SK-MEL-5 (cell line): ENCODE measurements at regions not wholly inside any gene's neighbourhood (a gene's known extent, or its start where the extent isn't known, plus 50 kb on each side); places are given as distances from the start of the nearest gene placed in this dataset.
"Not testable (repeated sequence)": the region's sequence is repeated elsewhere in the genome, so short reads cannot be mapped to it uniquely, and the experiment has no call there.

Source experiments
- DNase-seq: peaks from one replicate; pipeline ENCODE4 v3.0.0-alpha.2; 2016; ENCODE audit warnings: low read depth, low spot score
- in situ Hi-C: cut with HindIII; loops from 2 replicates; pipeline ENCODE4 v1.10.0; 2016; ENCODE audit warnings: low sequenced_read_pairs, high pct_unique_total_duplicates, low pct_unique_long_range_greater_than_20kb

- in situ Hi-C loops = no loop called here
- no peak for DNase-seq
These were observed 474.5 kb downstream of the TMEM114 start for GRCh38 chr16:8115814-8116213.

DNA sequence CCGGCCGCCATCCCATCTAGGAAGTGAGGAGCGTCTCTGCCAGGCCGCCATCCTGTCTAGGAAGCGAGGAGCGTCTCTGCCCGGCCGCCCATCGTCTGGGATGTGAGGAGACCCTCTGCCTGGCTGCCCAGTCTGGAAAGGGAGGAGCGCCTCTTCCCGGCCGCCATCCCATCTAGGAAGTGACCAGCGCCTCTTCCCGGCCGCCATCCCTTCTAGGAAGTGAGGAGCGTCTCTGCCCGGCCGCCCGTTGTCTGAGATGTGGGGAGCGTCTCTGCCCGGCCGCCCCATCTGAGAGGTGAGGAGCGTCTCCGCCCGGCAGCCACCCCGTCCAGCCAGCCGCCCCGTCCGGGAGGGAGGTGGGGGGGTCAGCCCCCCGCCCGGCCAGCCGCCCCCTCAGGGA is 475.4 kb downstream of the TMEM114 start:
- DNase-seq, in situ Hi-C loops: not testable (repeated sequence)

- in situ Hi-C loops = no loop called here
- DNase-seq = no peak
These were observed 476.5 kb downstream of the TMEM114 start for GRCh38 chr16:8113843-8114242.

GRCh38 chr16:8110572-8111514 is 479.5 kb downstream of the TMEM114 start:
- in situ Hi-C loops = no loop called here
- DNase-seq = no peak

DNA sequence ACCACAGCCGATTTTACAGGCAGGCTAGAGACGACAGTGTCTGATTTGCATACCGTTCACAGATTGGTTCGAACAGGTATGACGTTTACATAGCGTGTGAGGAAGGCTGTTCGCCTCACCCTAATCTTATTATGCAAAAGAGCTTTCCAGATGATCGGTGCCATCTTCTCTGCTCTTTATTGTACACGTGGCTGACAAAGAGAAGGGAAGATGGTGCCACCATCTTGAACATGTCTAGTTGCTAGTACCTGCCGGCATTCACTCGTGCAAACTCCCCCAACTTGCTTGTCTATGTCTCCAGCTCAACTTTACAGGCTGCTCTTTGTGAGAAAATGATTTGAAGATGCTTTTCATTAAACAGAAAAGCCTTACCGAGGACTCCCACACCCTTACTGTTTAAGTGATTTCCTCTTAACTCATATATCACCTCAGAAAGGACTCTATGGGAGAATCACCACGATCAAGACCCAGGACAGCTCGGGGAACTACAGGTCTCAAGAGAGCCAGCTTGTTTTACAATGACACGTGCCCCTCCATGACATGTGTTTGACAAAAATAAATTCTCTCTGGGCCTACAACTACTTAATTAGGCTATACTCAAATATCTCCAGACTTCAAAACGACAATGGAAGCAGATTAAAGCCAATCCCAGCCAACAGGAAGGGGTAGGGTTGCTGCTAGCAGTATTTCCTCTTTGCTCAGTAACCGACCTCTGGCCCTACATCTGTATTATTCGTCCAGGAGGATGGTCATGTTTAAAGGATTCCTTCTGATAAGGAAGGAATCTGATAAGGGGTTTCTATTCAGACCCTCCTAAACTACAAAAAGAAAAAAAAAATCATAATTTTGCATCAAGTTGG is 480.6 kb downstream of the TMEM114 start:
- peak; percentile 83 for DNase-seq

GRCh38 chr16:8108991-8109509 is 481.3 kb downstream of the TMEM114 start:
- in situ Hi-C loops = no loop called here
- DNase-seq = peak; percentile 78

More for the DNA sequence above, 480.6 kb downstream of the TMEM114 start:
- in situ Hi-C loops = no loop called here

- DNase-seq = no peak
- in situ Hi-C loops = no loop called here
These were observed 483.0 kb downstream of the TMEM114 start for GRCh38 chr16:8107296-8107695.

- in situ Hi-C loops = no loop called here
- DNase-seq = no peak
These were observed 486.5 kb downstream of the TMEM114 start for GRCh38 chr16:8103649-8104289.

DNA sequence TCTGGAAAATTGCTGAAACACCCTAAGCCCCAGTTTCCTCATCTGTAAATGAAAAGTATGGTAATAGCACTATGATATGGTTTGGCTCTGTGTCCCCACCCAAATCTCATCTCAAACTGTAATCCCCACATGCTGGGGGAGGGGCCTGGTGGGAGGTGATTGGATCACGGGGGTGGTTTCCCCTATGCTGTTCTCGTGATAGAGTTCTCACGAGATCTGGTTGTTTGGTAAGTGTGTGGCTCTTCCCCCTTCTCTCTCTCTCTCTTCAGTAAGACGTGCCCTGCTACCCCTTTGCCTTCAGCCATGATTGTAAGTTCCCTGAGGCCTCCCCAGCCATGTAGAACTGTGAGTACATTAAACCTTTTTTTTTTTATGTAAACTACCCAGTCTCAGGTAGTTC is 490.7 kb downstream of the TMEM114 start:
- in situ Hi-C loops = no loop called here
- DNase-seq = no peak

GRCh38 chr16:8098947-8099512 is 491.3 kb downstream of the TMEM114 start:
- in situ Hi-C loops = no loop called here
- DNase-seq = no peak

- in situ Hi-C loops = no loop called here
- no peak for DNase-seq
These were observed 494.1 kb downstream of the TMEM114 start for GRCh38 chr16:8096211-8096610.

DNA sequence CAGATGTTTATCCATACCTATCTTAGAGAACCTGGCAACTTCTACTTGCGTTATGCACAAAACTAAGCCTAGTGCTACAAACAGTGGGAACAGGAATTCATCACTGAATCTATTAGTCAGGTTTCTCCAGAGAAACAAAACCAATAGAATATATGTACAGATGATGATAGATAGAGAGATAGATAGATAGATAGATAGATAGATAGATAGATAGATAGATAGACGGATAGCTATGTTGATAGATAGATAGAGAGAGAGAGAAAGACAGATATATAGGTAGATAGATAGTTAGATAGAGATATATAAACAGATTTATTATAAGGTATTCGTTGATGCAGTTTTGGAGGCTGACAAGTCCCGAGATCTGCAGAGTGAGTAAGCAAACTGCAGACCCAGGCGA is 495.6 kb downstream of the TMEM114 start:
- in situ Hi-C loops = no loop called here
- no peak for DNase-seq

GRCh38 chr16:8088820-8089338 is 501.4 kb downstream of the TMEM114 start:
- in situ Hi-C loops = no loop called here
- no peak for DNase-seq

DNA sequence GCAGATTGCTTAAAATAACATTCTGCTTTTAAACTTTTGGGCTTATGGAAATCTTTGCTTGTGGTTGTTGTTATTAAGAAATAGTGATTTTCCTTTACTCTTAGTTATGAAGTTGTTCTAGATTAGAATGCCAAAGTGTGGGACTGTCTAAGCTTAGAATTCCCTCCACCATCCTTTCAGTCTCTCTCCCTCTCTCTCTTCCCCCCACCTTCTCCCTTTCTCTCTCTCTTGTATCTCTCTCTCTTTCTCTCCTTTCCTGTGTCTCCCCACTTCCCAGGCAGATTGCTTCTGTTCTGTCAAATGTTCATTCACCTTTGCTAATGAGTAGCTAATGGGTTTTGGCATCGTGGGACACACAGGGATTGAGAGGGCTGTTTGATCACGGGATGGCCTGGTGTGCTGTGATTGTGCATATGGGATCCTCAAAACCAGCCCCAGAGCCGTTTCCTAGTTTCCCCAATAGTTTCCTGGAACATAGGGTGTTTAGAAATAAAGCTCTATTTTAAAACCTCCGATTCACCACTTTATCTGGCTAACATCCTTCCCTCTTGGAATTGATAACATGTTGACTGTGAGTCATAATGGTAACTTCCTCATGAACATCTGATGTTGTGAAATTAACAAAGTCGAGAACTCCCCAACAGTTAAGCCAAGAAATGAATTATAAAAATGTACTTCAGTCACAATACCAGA is 502.6 kb downstream of the TMEM114 start:
- no peak for DNase-seq
- in situ Hi-C loops = no loop called here

GRCh38 chr16:8087146-8087545 is 503.2 kb downstream of the TMEM114 start:
- no peak for DNase-seq
- in situ Hi-C loops = no loop called here

- DNase-seq = no peak
- in situ Hi-C loops = no loop called here
These were observed 505.4 kb downstream of the TMEM114 start for GRCh38 chr16:8084882-8085281.

DNA sequence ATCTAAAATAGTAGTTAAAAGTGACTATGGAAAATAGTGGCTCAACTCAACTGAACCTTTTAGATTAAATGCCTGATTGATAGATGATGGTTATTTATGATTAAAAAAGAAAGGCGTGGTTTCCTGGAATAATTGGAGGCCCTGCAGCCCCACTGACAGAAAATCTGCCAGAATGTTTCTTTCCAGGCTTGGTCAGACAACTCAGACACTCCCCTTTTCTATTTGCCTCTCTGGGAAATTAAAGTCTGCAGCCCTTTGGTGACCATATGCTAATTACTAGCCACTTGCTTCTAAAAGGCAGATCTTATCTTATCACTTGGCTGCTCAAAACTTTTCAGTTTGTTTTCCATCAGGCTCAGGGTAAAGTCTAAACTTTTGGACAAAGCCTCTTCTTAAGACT is 506.0 kb downstream of the TMEM114 start:
- no peak for DNase-seq
- in situ Hi-C loops = no loop called here
